ENCODE measurements at regions not wholly inside any gene's neighbourhood (a gene's known extent, or its start where the extent isn't known, plus 50 kb on each side); places are given as distances from the start of the nearest gene placed in this dataset.

DNA sequence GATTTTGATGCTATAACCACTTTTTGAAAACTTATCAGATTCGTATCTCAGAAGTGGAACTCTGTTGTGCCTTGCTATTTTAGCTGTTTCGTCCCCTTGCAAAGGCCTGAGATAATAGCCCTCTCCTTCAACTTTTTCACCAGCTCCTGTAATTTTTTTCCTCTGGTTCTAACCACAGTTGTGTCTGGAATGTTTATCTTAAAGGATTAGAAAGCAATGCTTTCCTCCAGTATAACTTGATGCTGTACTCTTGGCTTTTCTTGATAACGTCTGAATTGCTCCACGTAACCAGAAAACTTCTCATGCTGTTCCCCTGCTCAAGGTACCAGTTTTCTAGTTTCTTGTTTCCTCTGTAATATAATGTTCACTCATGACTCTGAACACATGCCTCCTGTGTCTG lies 209.4 kb downstream of the DTWD2 start:
- no peak for DNase-seq (ENCODE audit: low spot score)
- intact Hi-C loops (cut with DNase I): no loop called here
- ATAC-seq: no peak

- no peak for DNase-seq (ENCODE audit: low spot score)
- ATAC-seq: no peak
- intact Hi-C loops (cut with DNase I): no loop called here
Observed at GRCh38 chr5:118777189-118777736, 211.1 kb downstream of the DTWD2 start.

DNA sequence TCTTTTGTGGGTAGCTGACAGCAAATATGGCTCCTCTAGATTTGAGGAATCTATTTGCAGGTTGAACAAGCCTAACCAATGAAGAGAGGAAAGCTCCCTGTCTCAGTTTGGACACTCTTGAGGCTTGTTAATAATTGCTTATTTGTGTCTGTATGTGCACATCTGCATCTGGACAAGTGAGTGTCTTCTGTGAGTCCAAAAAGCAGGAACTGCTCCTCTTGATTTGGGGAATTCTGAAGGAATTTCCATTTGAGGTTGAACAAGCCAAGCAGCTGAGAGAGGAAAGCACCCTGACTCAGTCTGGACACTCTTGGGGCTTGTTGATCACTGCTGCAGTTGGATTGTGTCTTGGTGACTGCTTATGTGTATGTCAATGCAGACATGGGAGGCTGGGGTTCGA lies 211.6 kb downstream of the DTWD2 start:
- DNase-seq (ENCODE audit: low spot score): no peak
- ATAC-seq: no peak
- intact Hi-C loops (cut with DNase I): no loop called here

- intact Hi-C loops (cut with DNase I): no loop called here
- ATAC-seq (no peak), DNase-seq (ENCODE audit: low spot score) (no peak)
Observed at GRCh38 chr5:118775790-118776499, 212.4 kb downstream of the DTWD2 start.

- DNase-seq (ENCODE audit: low spot score) (no peak), ATAC-seq (no peak)
- intact Hi-C loops (cut with DNase I): no loop called here
Observed at GRCh38 chr5:118768607-118769175, 219.7 kb downstream of the DTWD2 start.

DNA sequence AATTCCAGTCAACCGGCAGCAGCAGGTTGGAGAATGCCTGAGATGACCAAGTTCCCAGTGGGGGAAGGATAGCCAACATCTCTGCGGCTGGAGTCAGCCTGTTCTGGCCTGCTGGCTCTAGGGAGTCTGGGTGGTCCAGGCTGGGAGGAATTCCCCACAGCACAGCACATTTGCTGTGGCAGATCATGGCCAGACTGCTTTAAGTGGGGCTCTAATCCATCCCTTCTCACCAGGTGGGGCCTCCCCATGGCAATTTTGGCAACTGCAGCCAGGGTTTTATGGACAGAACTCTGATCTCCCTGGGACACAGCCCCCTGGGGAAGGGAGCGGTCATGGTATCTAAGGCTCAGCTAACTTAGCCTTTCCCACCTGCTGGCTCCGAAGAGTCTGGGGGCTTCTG lies 226.1 kb downstream of the DTWD2 start:
- ATAC-seq (no peak), DNase-seq (ENCODE audit: low spot score) (no peak)
- intact Hi-C loops (cut with DNase I): no loop called here

- intact Hi-C loops (cut with DNase I): no loop called here
- DNase-seq (ENCODE audit: low spot score): no peak
- no peak for ATAC-seq
Observed at GRCh38 chr5:118761814-118762213, 226.5 kb downstream of the DTWD2 start.

DNA sequence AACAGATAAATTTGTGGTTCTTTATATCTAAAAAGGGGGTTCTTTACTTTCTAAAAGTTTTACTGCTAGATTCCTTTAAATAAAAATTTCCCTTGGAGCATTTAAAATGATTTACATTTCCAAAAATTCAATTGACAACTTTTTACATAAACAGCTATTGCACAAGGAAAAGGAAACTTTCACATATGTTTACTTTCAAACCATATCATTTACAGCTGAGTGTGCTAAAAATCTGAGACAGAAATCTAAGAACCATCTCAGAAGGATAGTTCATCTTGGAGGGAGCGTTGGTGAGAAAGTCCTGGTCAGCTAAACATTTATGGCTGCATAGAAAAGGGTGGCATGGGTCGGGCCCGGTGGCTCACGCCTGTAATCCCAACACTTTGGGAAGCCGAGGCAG lies 235.4 kb downstream of the DTWD2 start:
- ATAC-seq (no peak), DNase-seq (ENCODE audit: low spot score) (no peak)
- intact Hi-C loops (cut with DNase I): no loop called here

GRCh38 chr5:118736396-118736795 lies 252.0 kb downstream of the DTWD2 start:
- intact Hi-C loops (cut with DNase I): no loop called here
- DNase-seq (ENCODE audit: low spot score) (no peak), ATAC-seq (no peak)

- DNase-seq (ENCODE audit: low spot score) (no peak), ATAC-seq (no peak)
- intact Hi-C loops (cut with DNase I): no loop called here
Observed at GRCh38 chr5:118733394-118733793, 255.0 kb downstream of the DTWD2 start.

DNA sequence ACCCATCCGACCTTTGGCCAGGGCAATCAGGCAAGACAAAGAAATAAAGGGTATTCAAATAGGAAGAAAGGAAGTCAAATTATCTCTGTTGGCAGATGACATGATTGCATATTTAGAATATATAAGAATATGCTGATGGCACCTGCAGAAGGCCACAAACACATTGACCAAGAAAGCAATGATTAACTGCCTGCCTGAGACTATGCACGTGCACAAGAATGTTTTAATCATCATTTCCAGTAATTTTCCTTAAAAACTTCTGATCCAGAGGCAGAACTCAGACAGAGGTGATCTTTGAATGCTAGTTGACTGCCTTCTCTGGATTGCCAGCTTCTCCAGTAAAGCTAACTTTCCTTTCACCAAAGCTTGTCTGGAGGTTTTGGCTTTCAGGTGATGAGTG lies 260.2 kb downstream of the DTWD2 start:
- intact Hi-C loops (cut with DNase I): no loop called here
- DNase-seq (ENCODE audit: low spot score) (no peak), ATAC-seq (no peak)

DNA sequence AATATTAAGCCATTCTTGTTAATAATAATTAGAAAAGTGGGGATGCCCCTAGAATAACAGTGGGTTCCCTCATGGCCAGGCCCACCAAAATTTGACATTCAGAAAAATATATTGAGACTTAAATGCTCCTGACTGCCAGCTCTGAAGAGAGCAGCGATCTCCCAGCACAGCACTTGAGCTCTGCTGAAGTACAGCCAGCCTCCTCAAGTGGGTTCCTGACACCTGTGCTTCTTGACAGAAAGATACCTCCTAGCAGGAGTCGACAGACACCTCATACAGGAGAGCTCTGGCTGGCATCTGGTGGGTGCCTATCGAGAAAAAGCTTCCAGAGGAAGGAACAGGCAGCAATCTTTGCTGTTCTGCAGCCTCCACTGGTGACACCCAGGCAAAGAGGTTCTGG lies 261.5 kb downstream of the DTWD2 start:
- no peak for ATAC-seq
- no peak for DNase-seq (ENCODE audit: low spot score)
- intact Hi-C loops (cut with DNase I): no loop called here

- no peak for ATAC-seq
- intact Hi-C loops (cut with DNase I): no loop called here
Observed at GRCh38 chr5:118723021-118723338, 265.4 kb downstream of the DTWD2 start.

GRCh38 chr5:118722122-118723020 lies 266.0 kb downstream of the DTWD2 start:
- DNase-seq (ENCODE audit: low spot score) (no peak), ATAC-seq (no peak)
- intact Hi-C loops (cut with DNase I): no loop called here

More at GRCh38 chr5:118723021-118723338, 265.4 kb downstream of the DTWD2 start:
- DNase-seq (ENCODE audit: low spot score): no peak

DNA sequence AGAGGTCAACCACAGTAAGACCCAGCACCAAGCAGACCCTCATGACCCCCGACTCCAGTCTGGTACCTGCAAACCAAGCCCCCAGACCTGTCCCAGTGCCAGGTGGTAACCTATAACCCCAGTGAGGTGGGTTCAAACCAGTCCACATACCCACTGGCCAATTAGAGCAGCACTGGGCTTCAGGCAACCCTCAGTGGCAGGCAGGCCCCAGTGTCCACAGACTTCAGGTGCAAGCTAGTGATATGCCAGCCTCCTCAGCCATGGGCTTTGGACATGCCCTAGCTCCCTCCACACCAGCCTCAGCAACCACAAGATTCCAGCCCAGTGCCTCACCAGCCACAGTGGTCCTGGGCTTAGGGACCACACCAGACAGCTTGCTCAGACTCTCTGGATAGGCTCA lies 276.6 kb downstream of the DTWD2 start:
- intact Hi-C loops (cut with DNase I): no loop called here
- ATAC-seq (no peak), DNase-seq (ENCODE audit: low spot score) (no peak)

DNA sequence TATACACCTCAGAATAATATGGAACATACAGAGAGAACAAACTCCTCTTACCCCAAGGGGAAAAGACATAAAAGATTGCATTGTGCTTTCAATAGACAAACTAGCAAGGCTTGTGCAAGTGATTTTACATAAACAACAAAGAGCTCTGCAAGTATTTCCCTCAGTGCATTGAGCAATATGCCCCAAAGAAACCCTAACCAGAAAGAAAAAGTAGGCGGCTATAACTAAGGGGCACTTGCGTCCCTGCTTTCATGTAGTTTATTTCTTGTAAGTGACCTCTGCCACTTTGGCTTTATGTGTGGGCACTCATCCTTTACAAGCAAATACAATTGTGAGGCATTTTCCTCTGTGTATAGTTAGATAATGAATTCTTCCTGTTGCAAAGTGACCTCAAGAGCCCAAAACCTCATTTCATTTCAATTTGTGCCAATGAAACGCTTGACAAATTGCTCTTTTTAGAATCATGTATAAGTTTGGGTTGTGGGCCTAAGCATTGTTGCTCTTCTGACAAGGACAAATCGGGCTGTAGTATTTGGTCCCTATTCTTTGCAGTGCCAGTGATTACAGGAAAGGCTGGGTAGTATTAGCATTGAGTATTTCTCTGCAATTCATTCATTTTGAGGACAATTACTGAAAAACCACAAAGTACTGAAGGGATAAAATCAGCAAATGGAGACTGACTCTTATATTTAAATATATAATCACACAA lies 282.2 kb downstream of the DTWD2 start:
- intact Hi-C loops (cut with DNase I): no loop called here
- DNase-seq (ENCODE audit: low spot score): no peak
- ATAC-seq: peak; percentile 92

GRCh38 chr5:118703241-118703640 lies 285.1 kb downstream of the DTWD2 start:
- no peak for ATAC-seq
- intact Hi-C loops (cut with DNase I): no loop called here
- DNase-seq (ENCODE audit: low spot score): no peak

GRCh38 chr5:118701791-118702190 lies 286.6 kb downstream of the DTWD2 start:
- DNase-seq (ENCODE audit: low spot score) (no peak), ATAC-seq (no peak)
- intact Hi-C loops (cut with DNase I): no loop called here

DNA sequence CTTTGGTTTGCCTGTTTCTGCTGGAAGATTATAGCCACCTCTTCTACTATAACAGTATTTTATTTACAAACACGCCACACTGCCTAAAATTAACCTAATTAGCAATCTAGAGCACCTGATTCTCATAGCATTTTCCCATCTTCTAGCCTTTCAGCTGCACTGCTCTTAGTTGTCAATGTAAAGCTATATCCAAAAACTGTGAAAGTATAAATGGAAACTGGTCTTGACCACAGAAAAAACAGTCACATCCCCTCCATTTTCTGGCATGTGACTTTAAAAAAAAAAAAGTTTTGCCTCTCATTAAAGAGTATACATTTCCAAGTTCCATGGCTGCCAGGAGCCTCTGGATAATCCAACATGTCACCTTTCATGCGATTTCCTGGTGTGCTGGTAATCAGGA lies 287.8 kb downstream of the DTWD2 start:
- no peak for ATAC-seq
- intact Hi-C loops (cut with DNase I): no loop called here
- DNase-seq (ENCODE audit: low spot score): no peak

All from sciatic nerve (tissue), 2 donors.